Liver (tissue), 8 donors: ENCODE measurements at regions not wholly inside any gene's neighbourhood (a gene's known extent, or its start where the extent isn't known, plus 50 kb on each side); places are given as distances from the start of the nearest gene placed in this dataset.

ENCODE experiments used
- DNase-seq: peaks from one replicate; pipeline ENCODE4 v3.0.0-alpha.2; 2017; ENCODE audit warnings: low spot score
- H3K27ac ChIP-seq, 2 donors: one replicate each; pipeline ENCODE4 v1.7.0; 2013; ENCODE audit warnings: inconsistent platforms in 2 of 2, low read length in 2 of 2, control low read depth in 1 of 2, low read depth in 1 of 2, mild to moderate bottlenecking in 1 of 2
- H3K27me3 ChIP-seq, 4 donors: one replicate each; pipeline versions ENCODE4 v1.6.1 to v1.7.0; 2013; ENCODE audit warnings: low read length in 3 of 4, inconsistent platforms in 1 of 4, mild to moderate bottlenecking in 1 of 4, moderate library complexity in 1 of 4; ENCODE audit not compliant: control insufficient read depth in 4 of 4, insufficient read depth in 4 of 4
- H3K36me3 ChIP-seq, 4 donors: one replicate each; pipeline versions ENCODE4 v1.6.1 to v1.7.0; 2013; ENCODE audit warnings: low read length in 3 of 4, mild to moderate bottlenecking in 3 of 4, low read depth in 1 of 4, moderate library complexity in 1 of 4; ENCODE audit not compliant: control insufficient read depth in 4 of 4, insufficient read depth in 3 of 4
- H3K4me1 ChIP-seq, 4 donors: one replicate each; pipeline versions ENCODE4 v1.6.1 to v1.7.0; 2013; ENCODE audit warnings: low read length in 3 of 4, mild to moderate bottlenecking in 3 of 4, moderate library complexity in 1 of 4; ENCODE audit not compliant: control insufficient read depth in 4 of 4, insufficient read depth in 4 of 4
- H3K4me3 ChIP-seq, 3 donors: one replicate each; pipeline versions ENCODE4 v1.6.1 to v1.7.0; 2013; ENCODE audit warnings: low read length in 3 of 3, control low read depth in 1 of 3, low read depth in 1 of 3, mild to moderate bottlenecking in 1 of 3
- H3K9ac ChIP-seq, 2 donors: one replicate each; pipeline ENCODE4 v1.7.0; 2013; ENCODE audit warnings: low read length in 2 of 2, mild to moderate bottlenecking in 2 of 2, moderate library complexity in 2 of 2, control low read depth in 1 of 2, low read depth in 1 of 2
- H3K9me3 ChIP-seq, 4 donors: one replicate each; pipeline versions ENCODE4 v1.6.1 to v1.7.0; 2013; ENCODE audit warnings: low read length in 3 of 4; ENCODE audit not compliant: control insufficient read depth in 4 of 4
- EGR1 ChIP-seq, 2 donors: IDR thresholded peaks; 2 replicates each; pipeline ENCODE4 v1.6.1; 2016 to 2018; ENCODE audit warnings: antibody characterized with exemption in 2 of 2, low read depth in 2 of 2
- FOXA1 ChIP-seq: IDR thresholded peaks from 2 replicates; pipeline ENCODE4 v1.6.1; 2016; ENCODE audit warnings: antibody characterized with exemption
- FOXA2 ChIP-seq: IDR thresholded peaks from 2 replicates; pipeline ENCODE4 v1.6.1; 2016; ENCODE audit warnings: antibody characterized with exemption
- GABPA ChIP-seq, 2 donors: IDR thresholded peaks in 1 of 2; conservative IDR thresholded peaks in 1 of 2; 2 replicates each; pipeline ENCODE4 v1.6.1; 2016; ENCODE audit warnings: antibody characterized with exemption in 2 of 2, mild to moderate bottlenecking in 1 of 2, moderate library complexity in 1 of 2
- HNF4A ChIP-seq, 2 donors: conservative IDR thresholded peaks; 2 replicates each; pipeline ENCODE4 v1.6.1; 2016; ENCODE audit warnings: antibody characterized with exemption in 2 of 2, mild to moderate bottlenecking in 2 of 2
- HNF4G ChIP-seq: IDR thresholded peaks from 2 replicates; pipeline ENCODE4 v1.6.1; 2016; ENCODE audit warnings: antibody characterized with exemption
- JUND ChIP-seq, 2 donors: IDR thresholded peaks; 2 replicates each; pipeline ENCODE4 v1.6.1; 2016; ENCODE audit warnings: antibody characterized with exemption in 2 of 2
- NR2F2 ChIP-seq: IDR thresholded peaks from 2 replicates; pipeline ENCODE4 v1.6.1; 2016; ENCODE audit warnings: antibody characterized with exemption
- RAD21 ChIP-seq, 2 donors: IDR thresholded peaks; 2 replicates each; pipeline ENCODE4 v1.6.1; 2016; ENCODE audit warnings: antibody characterized with exemption in 2 of 2, mild to moderate bottlenecking in 2 of 2
- RXRA ChIP-seq, 2 donors: IDR thresholded peaks; 2 replicates each; pipeline ENCODE4 v1.6.1; 2017 to 2018; ENCODE audit warnings: antibody characterized with exemption in 2 of 2, mild to moderate bottlenecking in 1 of 2
- SP1 ChIP-seq: IDR thresholded peaks from 2 replicates; pipeline ENCODE4 v1.6.1; 2018; ENCODE audit warnings: antibody characterized with exemption, mild to moderate bottlenecking
- TAF1 ChIP-seq: conservative IDR thresholded peaks from 2 replicates; pipeline ENCODE4 v1.6.1; 2016; ENCODE audit warnings: antibody characterized with exemption, mild to moderate bottlenecking
- YY1 ChIP-seq: IDR thresholded peaks from 2 replicates; pipeline ENCODE4 v1.6.1; 2016; ENCODE audit warnings: antibody characterized with exemption, mild to moderate bottlenecking
- WGBS: extraction: QIAGEN DNeasy Blood & Tissue Kit; methylation state at CpG from one replicate; pipeline ENCODE4 v1.1.7; 2013; 5-methylcytosine and 5-hydroxymethylcytosine counted together
- TF ChIP-seq, protein P1 (sequence below): IDR thresholded peaks from 2 replicates; pipeline ENCODE4 v1.6.1; 2016; ENCODE audit warnings: antibody characterized with exemption
- TF ChIP-seq, protein P2 (sequence below): fragments of 150-350 bp; IDR thresholded peaks from 2 replicates; pipeline ENCODE4 v1.5.1; 2017; ENCODE audit warnings: improper control_type of control experiment, low read depth, low read length; ENCODE audit not compliant: missing input control
- TF ChIP-seq, protein P3 (sequence below): IDR thresholded peaks from 2 replicates; pipeline ENCODE4 v1.6.1; 2016; ENCODE audit warnings: antibody characterized with exemption
- TF ChIP-seq, protein P4 (sequence below): IDR thresholded peaks from 2 replicates; pipeline ENCODE4 v1.6.1; 2016; ENCODE audit warnings: antibody characterized with exemption
- donor health status: healthy.
- donor health status: healthy.
- donor health status: healthy.
- donor health status: healthy.
- donor health status: healthy.

DNA sequence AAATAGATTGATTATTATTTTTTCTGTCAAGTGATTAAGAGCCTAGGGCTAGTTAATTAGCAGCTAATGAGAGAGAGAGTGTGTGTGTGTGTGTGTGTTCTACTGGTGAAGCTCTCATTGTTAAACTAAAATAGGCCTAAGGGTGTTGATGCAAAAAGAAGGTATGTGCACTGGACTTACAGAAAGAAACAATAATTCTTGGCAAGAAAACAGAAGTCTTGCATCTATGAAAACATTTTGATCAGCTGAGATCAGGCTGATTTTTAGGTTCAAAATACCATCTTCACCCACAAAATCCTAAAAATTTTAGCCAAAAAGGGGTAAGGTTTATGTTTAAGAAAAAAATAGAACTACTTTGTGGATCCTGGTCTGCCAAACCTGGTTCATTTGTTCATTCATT is 106.5 kb downstream of the POSTN start:
- Histone ChIP-seq H3K4me3 (no peak overlapping the region), H3K9ac (no peak overlapping the region), H3K27ac (no peak overlapping the region), H3K4me1 (no peaks in the 10 kb centered on the region), H3K9me3 (no peaks in the 10 kb centered on the region), H3K36me3 (no peaks in the 10 kb centered on the region), H3K27me3 (no peaks in the 10 kb centered on the region)
- DNase-seq = no peak
- TF ChIP-seq JUND (IDR thresholded peaks at IDR 0.05) = no peak
- TF ChIP-seq TAF1 = no peak
- TF ChIP-seq RAD21 (IDR thresholded peaks at IDR 0.05) = no peak

DNA sequence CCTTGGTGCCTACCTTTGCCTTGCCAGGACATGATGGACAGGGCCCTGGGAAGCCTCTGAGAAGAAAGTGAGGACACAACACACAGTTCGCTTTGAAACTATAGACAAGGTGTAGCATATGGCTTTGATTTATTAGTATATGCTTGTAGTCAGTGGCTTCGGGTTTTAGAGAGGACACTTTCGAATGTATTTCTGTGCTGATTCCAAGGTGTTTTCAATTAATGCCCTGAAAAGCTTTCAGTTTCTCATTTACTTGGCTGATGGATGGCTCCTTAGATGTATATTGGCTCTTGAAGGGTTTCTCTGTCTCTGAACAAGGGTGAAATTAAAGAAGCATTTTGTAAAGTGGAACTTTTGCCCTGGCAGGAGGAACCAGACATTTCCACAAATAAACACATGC is 106.9 kb downstream of the POSTN start:
- TF ChIP-seq, protein P1, sequence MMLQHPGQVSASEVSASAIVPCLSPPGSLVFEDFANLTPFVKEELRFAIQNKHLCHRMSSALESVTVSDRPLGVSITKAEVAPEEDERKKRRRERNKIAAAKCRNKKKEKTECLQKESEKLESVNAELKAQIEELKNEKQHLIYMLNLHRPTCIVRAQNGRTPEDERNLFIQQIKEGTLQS = no peak
- TF ChIP-seq GABPA (IDR thresholded peaks at IDR 0.05 in 1 of 2, conservative IDR thresholded peaks at IDR 0.05 in 1 of 2) (no peak), HNF4G (no peak), HNF4A (conservative IDR thresholded peaks at IDR 0.05) (no peak), JUND (IDR thresholded peaks at IDR 0.05) (no peak), YY1 (no peak)
- TF ChIP-seq, protein P2, sequence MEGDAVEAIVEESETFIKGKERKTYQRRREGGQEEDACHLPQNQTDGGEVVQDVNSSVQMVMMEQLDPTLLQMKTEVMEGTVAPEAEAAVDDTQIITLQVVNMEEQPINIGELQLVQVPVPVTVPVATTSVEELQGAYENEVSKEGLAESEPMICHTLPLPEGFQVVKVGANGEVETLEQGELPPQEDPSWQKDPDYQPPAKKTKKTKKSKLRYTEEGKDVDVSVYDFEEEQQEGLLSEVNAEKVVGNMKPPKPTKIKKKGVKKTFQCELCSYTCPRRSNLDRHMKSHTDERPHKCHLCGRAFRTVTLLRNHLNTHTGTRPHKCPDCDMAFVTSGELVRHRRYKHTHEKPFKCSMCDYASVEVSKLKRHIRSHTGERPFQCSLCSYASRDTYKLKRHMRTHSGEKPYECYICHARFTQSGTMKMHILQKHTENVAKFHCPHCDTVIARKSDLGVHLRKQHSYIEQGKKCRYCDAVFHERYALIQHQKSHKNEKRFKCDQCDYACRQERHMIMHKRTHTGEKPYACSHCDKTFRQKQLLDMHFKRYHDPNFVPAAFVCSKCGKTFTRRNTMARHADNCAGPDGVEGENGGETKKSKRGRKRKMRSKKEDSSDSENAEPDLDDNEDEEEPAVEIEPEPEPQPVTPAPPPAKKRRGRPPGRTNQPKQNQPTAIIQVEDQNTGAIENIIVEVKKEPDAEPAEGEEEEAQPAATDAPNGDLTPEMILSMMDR = no peak
- WGBS = 79% methylated on average over 3 of the region's 3 CpGs
- no peaks in the 10 kb centered on the region for H3K9me3 ChIP-seq

DNA sequence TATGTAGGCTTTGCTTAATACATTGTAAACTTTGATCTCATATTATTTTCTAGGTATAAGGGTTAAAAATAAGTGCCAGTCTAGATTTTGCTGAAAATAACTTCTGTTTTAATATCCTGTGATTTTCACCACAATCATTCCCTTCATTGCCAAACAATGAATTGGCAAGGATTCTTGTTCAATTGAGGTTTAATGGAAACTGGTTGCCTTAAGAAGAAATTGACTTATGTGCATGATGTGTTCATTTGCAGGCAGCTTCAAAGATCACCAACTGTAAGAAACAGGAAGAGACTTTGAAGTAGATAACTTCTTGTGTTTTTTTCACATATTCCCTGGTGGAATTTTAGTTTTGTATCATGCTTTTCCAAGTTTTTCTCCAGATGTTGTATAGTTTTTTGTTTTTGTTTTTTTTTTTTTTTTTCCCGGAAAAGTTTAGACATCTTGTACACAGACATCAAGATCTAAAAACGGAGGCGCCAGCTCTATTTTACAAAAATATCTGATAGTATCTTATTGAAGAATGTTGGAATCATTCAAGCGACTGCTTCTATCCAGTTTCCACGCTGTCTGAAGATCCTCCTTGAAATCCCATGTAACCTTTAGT is 108.3 kb downstream of the POSTN start:
- Histone ChIP-seq H3K9ac (no peak overlapping the region), H3K27ac (no peak overlapping the region), H3K4me1 (no peaks in the 10 kb centered on the region), H3K4me3 (no peak overlapping the region), H3K9me3 (no peaks in the 10 kb centered on the region), H3K27me3 (no peaks in the 10 kb centered on the region), H3K36me3 (no peaks in the 10 kb centered on the region)
- DNase-seq = no peak
- WGBS = 77% methylated on average over 5 of the region's 5 CpGs
- TF ChIP-seq, protein P2 = no peak
- TF ChIP-seq, protein P3, sequence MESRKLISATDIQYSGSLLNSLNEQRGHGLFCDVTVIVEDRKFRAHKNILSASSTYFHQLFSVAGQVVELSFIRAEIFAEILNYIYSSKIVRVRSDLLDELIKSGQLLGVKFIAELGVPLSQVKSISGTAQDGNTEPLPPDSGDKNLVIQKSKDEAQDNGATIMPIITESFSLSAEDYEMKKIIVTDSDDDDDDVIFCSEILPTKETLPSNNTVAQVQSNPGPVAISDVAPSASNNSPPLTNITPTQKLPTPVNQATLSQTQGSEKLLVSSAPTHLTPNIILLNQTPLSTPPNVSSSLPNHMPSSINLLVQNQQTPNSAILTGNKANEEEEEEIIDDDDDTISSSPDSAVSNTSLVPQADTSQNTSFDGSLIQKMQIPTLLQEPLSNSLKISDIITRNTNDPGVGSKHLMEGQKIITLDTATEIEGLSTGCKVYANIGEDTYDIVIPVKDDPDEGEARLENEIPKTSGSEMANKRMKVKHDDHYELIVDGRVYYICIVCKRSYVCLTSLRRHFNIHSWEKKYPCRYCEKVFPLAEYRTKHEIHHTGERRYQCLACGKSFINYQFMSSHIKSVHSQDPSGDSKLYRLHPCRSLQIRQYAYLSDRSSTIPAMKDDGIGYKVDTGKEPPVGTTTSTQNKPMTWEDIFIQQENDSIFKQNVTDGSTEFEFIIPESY = no peak
- TF ChIP-seq EGR1 (IDR thresholded peaks at IDR 0.05; ENCODE audit: low read depth in 2 of 2) (no peak), FOXA2 (no peak), HNF4G (no peak), HNF4A (conservative IDR thresholded peaks at IDR 0.05) (no peak), JUND (IDR thresholded peaks at IDR 0.05) (no peak), RAD21 (IDR thresholded peaks at IDR 0.05) (no peak), TAF1 (no peak), YY1 (no peak), SP1 (no peak), RXRA (IDR thresholded peaks at IDR 0.05) (no peak), FOXA1 (no peak), GABPA (IDR thresholded peaks at IDR 0.05 in 1 of 2, conservative IDR thresholded peaks at IDR 0.05 in 1 of 2) (no peak), NR2F2 (no peak)
- TF ChIP-seq, protein P1 = no peak
- TF ChIP-seq, protein P4, sequence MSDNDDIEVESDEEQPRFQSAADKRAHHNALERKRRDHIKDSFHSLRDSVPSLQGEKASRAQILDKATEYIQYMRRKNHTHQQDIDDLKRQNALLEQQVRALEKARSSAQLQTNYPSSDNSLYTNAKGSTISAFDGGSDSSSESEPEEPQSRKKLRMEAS = no peak

More for the DNA sequence above, 106.9 kb downstream of the POSTN start:
- H3K4me1 ChIP-seq = no peaks in the 10 kb centered on the region
- no peak overlapping the region for H3K9ac ChIP-seq
- no peak overlapping the region for H3K4me3 ChIP-seq
- no peaks in the 10 kb centered on the region for H3K36me3 ChIP-seq
- H3K27ac ChIP-seq = no peak overlapping the region
- DNase-seq = no peak
- no peaks in the 10 kb centered on the region for H3K27me3 ChIP-seq
